ENCODE measurements at regions not wholly inside any gene's neighbourhood (a gene's known extent, or its start where the extent isn't known, plus 50 kb on each side); places are given as distances from the start of the nearest gene placed in this dataset.
A peak's percentile ranks its signal among the peaks of the same experiment; 100 is the strongest.
"Not testable (repeated sequence)": the region's sequence is repeated elsewhere in the genome, so short reads cannot be mapped to it uniquely, and the experiment has no call there.

DNA sequence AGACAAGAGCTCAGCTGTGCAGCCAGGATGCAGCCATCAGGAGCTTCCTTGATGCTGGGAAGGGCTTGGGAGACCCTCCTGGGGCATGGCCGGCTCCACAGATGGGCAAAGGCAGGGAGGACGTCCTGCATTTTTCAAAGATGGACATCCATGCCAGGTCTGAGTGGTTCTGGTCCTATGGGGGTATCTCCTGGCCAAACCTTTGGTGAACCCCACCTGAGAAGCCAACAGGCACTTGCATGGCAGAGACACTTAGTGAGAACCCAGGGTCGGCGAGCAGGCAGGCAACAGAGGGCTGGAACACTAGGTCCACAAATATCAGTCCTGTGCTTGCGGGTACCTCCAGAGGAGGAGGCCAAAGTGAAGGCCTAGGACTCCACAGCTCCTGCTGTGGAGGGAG is 70.0 kb downstream of the KCTD15 start:
- no peak for DNase-seq

DNA sequence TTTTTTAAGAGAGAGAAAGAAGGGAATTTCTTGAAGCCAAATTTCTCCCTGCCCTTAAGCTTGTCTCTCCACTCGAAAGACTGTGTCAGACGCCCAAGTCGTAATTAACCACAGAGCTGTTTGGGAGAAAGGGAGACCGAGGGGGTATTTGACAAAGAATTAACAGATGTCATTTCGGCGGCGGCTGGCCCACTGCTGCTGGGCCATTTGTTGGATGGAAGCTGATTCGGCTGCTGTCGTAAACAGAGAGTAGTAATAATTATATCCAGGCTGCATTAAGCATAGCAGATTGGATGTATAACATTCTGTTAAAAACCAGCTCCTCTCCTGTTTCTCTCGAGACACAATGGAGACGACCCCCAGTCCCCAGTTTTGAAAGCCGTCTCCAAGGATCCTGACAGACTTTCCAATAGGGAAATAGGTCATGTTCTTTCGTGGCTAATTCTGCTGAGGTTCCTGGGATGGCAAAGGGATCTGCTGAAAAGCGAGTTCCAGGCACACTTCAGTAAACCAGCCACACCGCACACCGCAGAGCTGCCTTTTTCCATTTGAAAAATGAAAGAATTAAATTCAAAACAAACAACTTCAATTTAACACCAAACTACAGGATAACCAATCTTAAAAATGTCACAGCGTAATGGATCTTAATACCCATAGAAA is 71.5 kb downstream of the KCTD15 start:
- DNase-seq: peak in 4 of 51 donors; percentile 6 to 16 (median 6)

DNA sequence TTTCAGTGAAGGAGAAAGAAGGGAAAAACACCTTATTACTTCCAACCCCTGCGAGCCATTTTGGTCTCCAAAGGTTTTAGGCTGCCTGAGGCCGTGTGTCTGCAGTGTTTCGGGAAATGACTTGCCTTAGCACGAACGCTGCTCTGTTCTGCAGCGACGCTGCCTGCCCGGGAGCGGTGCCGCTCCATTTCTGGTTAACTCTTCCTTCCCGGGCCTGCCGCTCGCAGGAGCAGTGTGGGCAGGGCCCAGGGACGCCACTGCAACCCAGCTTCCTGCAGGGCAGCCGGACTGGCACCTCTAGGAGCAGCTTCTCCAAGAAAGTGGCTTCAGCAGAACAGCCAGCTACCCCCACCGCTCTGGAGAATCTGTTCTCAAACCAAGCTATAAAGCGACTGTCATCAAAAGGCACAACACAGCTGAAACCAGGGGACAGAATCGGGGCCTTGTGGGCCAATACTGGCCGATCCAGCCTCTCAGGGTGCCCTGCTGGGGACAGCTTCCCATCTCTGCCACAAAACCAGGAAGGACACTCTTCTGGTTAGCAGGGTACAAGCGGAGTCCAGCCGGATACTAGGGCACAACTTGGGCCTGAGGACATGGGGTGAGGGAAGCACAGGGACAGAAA is 72.2 kb downstream of the KCTD15 start:
- peak in 26 of 51 donors; percentile 11 to 50 (median 30) for DNase-seq

DNA sequence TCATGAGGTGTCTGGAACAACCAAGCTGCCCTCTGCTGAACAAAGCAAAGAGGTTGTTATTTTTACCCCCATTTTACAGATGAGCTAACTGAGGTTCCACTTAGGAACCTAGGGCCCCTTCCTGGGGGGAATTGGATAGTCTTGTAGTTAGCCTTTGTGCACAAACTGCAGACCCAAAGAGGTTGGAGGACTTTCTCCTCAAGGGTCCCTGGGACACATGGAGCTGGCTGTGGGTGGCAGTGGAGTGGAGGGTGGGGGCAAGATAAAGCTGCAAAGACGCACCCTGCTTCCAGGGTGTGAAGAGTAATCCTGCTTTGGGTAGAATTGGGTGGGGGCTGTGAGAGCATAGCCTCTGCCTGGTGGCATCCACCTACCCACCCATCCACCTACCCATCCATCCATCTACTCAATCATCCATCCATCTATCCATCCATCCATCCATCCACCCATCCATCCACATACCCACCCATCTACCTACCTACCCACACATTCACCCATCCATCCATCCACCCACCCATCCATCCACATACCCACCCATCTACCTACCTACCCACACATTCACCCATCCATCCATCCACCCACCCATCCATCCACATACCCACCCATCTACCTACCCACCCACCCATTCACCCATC is 73.7 kb downstream of the KCTD15 start:
- DNase-seq: not testable (repeated sequence)

DNA sequence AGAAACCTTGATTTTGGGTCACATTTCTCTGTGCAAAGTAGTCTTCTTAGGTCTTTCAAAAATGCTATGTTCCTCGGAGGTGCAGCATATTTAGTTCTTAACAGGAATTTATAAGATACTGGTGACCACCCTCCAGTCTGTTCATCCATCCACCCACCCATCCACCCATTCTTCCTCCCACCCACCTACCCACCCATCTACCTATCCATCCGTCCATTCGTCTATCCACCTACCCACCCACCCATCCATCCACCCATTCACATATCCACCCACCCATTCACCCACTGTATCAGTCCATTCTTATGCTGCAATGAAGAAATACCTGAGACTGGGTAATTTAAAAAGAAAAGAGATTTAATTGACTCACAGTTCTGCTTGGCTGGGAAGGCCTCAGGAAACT is 74.9 kb downstream of the KCTD15 start:
- no peak for DNase-seq

DNA sequence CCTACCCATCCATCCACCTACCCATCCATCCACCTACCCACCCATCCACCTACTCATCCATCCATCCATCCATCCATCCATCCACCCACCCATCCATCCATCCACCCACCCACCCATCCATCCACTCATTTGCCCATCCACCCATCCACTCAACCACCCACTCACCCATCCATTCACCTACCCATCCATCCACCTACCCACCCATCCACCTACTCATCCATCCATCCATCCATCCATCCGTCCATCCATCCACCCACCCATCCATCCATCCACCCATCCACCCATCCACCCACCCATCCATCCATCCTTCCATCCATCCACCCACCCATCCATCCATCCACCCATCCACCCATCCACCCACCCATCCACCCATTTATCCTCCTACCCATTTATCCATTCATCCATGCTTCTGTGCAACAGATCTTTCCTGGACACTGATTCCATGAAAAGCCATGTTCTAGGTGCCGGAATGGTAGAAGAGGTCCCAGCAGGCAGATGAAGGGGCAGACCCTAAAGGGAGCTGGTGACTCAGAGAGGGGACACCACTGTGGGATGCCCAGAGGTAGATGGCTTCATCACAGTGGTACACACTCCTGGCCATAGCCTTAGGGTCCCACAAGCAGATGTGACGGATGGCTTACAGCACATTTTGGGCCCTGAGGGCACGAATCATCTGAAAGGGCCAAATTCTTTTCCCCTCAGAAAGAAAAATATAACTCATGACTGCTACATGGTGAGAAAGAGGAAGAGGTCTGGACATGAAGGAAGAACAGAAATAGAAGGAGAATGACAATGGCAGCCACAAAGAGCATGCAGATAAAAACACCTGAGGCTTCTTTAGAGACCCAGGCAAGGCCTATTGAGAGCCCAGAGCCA is 76.0 kb downstream of the KCTD15 start:
- no peak for DNase-seq

DNA sequence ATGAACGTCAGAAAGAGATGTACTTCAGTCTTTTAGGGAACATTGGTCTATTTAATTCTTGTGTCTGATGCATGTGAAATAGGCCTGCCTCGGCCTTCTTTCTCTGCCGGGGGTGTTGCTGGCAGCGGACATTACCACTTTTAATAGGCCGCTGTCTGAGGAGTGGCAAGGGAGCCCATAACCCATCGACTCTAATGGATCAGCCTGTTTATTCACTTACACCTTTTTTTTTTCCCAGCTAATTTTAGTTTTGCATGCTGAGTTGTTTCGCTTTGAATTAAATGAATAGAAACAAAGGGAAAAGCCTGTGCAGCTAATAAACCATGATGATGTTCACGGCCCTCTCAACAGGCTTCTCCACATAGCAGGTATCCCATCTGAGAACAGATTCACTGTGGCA is 78.4 kb downstream of the KCTD15 start:
- peak in 1 of 51 donors; percentile 24 for DNase-seq

DNA sequence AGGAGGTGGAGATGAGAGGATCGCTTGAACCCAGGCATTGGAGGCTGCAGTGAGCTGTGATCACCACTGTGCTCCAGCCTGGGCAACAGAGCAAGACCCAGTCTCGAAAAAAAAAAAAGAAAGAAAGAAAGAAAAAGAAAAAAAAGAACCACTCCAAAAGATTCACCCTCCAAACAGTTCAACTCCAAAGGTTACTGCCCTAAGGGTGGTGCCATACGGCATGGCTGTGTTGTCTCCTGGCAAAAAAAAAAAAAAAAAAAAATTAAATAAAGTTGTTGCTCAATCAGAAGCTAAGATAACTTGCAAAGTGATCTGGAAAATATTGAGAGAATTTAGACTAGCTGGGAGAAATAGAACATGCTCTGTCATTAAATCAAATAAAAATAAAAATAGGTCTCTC is 79.5 kb downstream of the KCTD15 start:
- no peak for DNase-seq

DNA sequence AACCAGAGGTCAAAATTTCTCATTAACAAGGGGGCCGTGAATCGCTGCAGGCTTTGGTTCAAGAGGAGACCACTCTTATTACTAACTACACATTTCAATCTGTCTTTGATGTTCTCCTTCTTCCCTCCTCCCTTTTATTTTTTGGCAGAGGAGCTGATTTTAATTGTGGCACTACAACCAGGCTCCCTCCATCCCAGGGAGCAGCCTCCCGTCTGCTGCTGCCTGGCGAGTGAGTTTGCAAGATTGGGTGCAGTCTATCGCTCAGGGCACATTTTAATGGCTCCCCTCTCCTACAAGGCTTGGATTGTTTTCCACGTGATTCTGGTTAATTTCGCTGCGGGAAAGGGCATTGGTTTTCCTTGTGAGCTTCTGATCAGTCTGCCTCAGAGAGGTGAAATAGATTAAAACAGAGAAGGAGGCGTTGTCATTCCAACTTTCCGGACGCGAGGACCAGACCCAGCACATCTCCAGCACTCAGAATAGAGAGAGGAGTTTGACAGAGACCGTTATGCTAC is 81.4 kb downstream of the KCTD15 start:
- DNase-seq: no peak

DNA sequence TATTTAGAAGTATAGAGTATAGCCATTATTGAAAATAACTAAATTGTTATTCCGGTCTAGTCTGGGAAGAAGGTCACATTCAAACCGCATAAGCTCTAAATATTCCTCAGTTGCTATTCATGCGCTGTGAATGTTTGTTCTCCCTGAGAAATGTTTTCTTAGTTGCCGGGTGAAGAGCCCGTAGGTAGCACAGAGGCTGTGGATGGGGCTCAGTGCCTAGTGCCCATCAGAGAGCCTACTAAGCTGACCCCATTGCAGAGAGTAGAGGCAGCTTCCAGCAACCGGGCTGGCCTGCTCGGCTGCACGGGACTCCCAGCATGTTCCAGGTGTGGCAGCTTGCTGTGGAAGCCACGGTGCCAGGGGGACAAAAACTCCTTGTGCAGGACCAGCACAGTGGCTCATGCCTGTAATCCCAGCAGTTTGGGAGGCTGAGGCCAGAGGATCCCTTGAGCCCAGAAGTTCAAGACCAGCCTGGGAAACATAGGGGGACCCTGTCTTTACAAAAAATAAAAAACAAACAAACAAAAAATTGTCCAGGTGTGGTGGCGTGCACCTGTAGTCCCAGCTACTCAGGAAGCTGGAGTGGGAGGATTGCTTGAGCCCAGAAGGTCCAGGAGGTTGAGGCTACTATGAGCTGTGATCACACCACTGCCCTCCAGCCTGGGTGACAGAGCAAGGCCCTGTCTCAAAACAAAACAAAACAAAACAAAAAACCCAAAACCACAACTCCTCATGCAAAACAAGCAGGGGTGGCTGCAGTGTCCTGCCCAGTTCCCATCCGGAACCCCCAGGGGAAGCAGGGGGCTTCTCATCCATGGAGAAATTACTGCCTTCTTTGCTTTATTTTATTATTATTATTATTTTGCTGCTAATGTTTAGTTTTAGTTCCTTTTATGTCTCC is 82.5 kb downstream of the KCTD15 start:
- peak in 2 of 51 donors; percentile 4 to 6 for DNase-seq

DNA sequence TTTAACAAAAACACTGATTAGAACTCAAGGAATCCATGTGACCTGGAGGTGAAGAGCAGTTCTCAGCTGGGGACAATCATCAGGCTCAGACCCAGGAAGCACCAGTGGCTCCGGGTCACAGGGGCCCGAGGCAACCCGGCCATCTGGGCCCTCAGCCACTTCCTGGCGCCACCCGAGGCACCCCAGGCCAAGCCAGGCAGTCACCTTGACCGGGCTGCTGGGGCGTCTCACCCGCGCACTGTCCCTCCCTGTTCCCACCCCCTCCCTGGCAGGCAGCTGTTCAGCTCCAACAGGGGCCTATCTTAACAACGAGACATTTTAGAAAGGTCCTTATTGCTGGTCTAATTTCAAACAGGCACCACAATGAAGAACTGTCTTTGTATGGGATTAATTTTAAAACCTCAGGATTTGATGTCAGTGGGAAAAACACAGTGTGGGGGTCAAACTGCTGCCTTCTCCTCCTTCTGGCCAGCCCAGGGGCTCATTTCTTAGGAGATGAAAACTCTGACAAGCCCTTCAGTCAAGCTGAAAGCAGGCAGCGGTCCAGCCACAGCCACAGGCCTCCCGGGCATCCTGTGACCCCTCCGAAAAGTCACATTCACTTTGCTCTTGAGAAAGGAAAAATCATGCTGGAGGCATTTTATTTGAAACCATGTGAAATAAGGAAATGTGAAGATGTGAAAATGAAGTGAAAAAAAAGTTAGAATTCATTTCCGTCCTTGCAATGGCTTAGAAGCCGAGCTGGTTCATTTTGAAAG is 83.3 kb downstream of the KCTD15 start:
- DNase-seq: peak in 1 of 51 donors; percentile 10

DNA sequence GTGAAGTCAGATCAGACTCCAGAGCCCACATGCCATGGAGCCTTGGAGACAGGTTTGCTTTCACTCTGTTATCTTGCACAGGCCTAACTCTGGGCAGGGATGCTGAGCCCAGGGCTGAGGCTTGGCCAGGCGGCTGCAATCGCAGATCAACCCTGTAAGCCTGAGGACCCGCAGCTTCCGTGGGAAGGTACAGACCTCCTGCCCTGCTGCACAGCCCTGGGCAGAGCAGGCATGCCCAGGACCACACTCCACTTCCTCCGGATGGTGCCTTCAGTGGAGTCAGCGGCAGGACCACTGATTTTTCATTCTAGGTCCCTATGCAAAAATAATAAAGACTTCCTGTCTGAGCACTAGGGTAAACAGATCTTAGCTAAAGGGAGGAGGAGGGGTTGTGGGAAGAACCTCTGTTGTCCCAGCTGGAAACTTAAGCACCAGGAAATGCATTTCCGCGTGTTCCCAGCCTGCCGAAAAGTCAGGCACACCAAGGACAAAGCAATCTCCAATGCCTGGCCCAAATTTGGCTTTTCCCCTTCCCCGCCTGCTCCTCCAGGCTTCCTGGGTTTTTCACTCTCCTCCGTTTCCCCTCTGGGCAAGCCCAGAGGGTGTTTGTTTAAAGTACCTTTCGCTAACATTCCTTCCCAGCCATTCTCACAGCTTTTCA is 87.3 kb downstream of the KCTD15 start:
- no peak for DNase-seq

DNA sequence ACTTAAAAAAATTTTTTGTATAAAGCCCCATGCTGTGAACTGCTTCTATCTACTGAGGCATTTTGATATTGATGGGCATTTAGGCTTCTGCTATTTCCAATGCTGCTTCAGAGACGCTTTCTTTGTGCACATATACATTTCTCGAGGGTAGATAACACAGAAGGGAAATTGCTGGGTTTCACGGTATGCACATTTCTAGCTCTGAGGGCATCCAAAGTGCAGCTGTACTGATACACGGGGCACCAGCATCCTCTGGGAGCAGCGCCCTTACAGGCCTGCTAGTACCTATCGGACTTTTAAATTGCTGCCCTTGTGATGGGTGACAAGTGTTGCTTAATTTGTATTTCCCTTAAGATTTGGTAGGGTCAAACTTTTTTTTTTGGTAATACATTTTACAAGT is 88.6 kb downstream of the KCTD15 start:
- no peak for DNase-seq

DNA sequence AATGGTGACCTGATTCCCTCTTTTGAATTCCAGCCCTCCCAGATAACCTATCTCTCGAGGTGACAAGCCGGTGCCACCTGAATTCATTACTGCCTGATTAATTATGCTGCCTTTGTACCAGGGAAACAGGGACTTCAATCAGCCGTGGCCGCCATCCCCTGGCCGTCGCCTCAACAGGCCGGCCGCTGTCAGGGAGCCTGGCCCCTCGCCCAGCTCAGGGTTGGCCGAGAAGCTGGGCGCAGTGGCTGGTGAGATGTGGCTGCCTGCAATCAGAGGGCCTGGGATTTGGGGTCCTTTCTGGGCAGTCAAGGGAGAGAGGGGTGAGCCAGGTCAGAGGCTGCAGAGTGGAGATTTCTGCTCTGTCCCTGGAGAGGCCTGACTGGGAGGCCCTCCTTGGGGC is 91.2 kb downstream of the KCTD15 start:
- peak in 21 of 51 donors; percentile 5 to 53 (median 31) for DNase-seq

DNA sequence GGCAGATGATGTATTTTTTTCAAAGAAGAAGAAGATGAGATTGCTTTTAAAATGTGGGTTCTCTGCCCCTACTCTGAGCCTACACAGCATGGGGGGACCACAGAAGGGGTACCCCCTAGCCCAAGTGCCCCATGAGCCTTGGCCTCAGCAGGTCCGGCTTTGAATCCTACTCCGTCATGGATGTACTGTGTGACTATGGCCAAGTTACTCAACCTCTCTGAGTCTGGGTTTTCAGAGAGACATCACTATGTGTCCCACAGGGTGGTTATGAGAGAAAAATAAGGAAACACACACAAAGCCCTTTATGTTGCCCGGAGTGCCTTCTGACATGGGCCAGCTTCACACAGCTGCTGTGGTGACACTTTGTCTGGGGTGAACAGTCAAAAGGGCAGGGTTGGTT is 92.0 kb downstream of the KCTD15 start:
- DNase-seq: no peak

DNA sequence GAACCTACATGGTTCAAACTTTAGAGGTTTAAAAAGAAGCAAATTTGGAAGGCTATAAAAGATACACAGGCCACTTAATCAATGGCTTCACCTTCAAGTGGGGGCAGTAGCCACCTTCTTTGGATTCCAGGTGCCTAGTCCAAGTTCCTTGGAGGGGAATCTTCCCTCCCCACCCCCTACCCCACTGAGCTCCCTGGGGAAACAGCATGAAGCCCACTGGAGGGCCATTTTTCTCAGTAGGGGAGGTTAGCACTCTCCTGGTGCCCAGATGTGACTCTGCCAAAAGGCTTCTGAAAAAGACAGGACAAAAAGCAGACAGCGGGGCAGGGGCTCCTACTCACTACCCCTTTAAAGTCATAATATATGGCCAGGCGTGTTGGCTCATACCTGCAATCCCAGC is 93.9 kb downstream of the KCTD15 start:
- DNase-seq: no peak

DNA sequence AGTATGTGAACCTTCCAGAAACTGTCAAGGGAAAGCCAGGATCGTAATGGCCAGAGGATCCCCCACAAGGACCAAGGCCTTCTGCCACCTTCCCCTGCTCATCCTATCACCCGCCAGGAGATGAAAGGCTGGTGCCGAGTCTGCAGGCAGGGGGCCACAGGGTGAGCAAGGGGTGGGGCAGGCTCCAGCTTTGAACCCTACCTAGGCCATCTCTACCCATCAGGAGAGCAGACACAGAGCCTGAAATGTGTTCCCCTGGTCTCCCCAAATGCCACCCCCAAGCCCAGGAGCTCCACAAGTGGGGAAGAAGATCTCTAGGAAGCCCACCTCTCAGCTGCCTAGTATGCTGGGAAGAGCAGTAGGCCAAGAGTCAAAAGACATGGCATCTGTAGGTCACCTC is 95.1 kb downstream of the KCTD15 start:
- DNase-seq: no peak

DNA sequence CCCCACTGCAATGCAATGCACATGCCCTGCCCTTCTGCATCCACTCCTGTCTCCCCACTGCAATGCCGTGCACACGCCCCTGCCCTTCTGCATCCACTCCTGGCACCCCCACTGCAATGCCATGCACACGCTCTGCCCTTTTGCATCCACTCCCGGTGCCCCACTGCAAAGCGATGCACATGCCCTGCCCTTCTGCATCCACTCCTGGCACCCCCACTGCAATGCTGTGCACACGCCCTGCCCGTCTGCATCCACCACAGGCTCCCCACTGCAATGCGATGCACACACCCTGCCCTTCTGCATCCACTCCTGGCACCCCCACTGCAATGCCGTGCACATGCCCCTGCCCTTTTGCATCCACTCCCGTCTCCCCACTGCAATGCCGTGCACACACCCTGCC is 98.1 kb downstream of the KCTD15 start:
- DNase-seq: no peak

DNA sequence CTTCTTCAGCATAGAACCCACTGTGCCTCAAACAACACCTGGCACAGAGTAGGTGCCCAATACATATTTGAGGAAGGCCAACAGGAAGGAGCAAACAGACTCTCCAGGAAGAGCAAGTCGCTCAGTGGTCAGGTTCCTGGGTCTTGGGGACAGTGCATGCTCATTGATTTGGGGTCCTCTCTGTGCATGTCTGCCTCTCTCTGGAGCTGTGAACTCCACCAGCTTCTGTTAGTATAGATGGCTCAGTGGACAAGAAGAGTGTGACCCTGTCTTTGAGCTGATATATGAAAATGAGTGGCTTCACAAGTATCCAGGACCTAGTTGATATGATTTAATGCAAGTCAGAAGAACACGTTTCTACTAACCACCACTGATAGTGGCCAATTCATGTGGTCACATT is 98.7 kb downstream of the KCTD15 start:
- DNase-seq: no peak

Measured in hypothalamus (tissue), 51 donors.